ENCODE measurements at regions not wholly inside any gene's neighbourhood (a gene's known extent, or its start where the extent isn't known, plus 50 kb on each side); places are given as distances from the start of the nearest gene placed in this dataset.
"Not testable (repeated sequence)": the region's sequence is repeated elsewhere in the genome, so short reads cannot be mapped to it uniquely, and the experiment has no call there.

DNA sequence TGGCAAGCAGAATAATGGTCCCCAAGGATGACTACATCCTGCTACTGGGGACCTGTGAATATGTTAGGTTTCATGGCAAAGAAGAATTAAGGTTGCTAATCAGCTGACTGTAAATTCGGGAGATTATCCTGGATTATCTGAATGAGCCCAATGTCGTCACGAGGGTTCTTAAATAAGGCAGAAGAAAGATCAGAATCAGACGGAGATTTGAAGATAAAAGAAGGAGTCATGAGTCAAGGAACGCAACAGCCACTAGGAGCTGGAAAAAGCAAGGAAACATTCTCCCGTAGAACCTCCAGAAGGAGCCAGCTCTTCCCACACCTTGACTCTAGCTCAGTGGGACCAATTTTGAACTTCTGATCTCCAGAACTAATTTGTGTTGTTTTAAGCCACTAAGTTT is 82.9 kb upstream of the APBB1IP start:
- no peak for DNase-seq

- no peak for DNase-seq
These were observed 80.9 kb upstream of the APBB1IP start for GRCh38 chr10:26357203-26357602.

GRCh38 chr10:26358071-26358470 is 80.1 kb upstream of the APBB1IP start:
- no peak for DNase-seq

- no peak for DNase-seq
These were observed 78.5 kb upstream of the APBB1IP start for GRCh38 chr10:26359670-26360069.

- no peak for DNase-seq
These were observed 76.8 kb upstream of the APBB1IP start for GRCh38 chr10:26361351-26361750.

DNA sequence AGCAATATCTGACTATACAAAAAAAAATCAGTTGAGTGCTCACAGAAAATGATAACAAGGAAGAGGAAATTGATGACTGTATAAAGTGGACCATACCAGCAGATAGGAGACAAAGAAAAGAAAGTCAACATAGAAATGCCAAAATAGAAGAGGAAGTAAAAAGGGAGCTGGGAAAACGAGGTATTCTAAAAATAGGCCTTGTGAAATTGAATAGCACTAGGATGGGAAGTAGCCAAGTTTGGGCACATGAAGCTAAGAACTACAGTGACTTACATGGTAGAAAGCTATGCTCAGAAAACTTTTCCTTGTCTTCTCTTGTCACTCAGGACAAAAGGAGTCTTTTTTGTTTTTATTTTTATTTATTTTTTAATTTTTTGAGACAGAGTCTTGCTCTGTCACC is 76.2 kb upstream of the APBB1IP start:
- no peak for DNase-seq

GRCh38 chr10:26365681-26366358 is 72.3 kb upstream of the APBB1IP start:
- no peak for DNase-seq

DNA sequence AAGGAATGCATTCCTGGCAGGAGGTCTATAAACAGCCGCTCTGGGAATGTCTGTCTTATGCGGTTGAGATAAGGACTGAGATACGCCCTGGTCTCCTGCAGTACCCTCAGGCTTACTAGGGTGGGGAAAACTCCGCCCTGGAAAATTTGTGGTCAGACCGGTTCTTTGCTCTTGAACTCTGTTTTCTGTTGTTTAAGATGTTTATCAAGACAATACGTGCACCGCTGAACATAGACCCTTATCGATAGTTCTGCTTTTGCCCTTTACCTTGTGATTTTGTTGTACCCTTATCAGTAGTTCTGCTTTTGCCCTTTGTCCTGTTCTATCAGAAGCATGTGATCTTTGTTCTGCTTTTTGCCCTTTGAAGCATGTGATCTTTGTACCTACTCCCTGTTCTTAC is 71.1 kb upstream of the APBB1IP start:
- not testable (repeated sequence) for DNase-seq

- DNase-seq: peak; percentile 14
These were observed 70.4 kb upstream of the APBB1IP start for GRCh38 chr10:26367771-26368170.

- DNase-seq: no peak
These were observed 69.7 kb upstream of the APBB1IP start for GRCh38 chr10:26368463-26368862.

DNA sequence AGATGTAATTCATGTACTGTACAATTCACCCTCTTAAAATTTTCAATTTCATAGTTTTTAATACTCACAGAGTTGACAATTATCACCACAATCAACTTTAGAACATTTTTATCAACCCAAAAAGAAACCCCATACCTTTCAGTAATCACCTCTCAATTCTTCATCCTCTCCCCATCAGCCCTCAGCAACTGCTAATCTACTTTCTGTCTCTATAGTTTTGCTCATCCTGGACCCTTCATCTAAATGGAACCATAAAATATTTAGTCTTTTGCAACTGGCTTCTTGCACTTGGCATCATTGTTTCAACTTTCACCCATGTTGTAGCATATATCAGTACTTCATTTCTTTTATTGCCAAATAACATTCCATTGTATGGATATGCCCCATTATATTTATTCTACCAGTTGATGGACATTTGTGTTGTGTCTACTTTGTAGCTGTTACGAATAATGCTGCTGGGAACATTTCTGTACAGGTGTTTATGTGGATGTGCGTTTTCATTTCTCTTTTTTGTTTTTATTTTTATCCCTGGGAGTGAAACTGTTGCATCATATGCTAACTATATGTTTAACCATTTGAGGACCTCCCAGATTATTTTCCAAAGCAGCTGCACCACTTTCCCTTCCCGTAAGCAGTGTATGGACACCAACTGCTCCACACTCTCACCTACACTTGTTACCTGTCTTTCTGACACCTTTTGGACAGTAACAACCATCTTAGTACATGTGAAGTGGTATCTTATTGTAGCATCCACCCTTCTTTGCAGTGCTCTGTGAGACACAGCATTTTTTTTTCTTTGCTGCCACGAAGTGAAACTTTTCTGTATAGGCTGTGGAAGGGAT is 65.4 kb upstream of the APBB1IP start:
- DNase-seq: no peak

DNA sequence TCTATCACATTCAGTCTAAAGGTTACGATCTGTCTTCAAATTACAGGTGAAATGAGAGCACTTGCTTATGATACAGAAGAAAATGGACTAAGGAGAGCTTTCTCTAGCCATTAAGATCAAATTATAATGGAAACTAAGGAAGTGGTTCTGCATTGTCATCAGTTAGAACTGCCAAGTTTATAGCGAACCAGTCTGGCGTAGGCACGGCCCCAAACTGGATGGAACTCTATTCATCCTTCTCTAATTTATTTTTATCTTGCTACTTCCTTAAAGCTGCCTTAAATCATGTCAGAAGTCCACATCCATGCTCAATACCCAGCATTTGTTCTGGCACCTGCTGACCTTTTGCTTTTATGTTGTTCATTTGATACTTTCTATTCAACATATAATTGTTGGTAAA is 63.7 kb upstream of the APBB1IP start:
- no peak for DNase-seq

- not testable (repeated sequence) for DNase-seq
These were observed 60.8 kb upstream of the APBB1IP start for GRCh38 chr10:26377224-26377810.

- DNase-seq: no peak
These were observed 59.3 kb upstream of the APBB1IP start for GRCh38 chr10:26378861-26379294.

GRCh38 chr10:26380815-26381214 is 57.3 kb upstream of the APBB1IP start:
- DNase-seq: no peak

DNA sequence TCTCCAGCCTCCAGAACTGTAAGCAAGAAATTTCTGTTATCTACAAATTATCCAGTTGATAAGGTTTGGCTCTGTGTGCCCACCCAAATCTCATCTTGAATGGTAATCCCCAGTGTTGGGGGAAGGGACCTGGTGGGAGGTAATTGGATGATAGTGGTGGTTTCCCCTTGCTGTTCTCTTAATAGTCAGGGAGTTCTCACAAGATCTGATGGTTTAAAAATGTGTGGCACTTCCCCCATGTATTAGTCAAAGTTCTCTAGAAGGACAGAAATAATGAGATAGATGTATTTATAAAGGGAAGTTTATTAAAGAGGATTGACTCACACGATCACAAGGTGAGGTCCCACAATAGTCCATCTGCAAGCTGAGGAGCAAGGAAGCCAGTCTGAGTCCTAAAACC is 56.2 kb upstream of the APBB1IP start:
- DNase-seq: no peak

DNA sequence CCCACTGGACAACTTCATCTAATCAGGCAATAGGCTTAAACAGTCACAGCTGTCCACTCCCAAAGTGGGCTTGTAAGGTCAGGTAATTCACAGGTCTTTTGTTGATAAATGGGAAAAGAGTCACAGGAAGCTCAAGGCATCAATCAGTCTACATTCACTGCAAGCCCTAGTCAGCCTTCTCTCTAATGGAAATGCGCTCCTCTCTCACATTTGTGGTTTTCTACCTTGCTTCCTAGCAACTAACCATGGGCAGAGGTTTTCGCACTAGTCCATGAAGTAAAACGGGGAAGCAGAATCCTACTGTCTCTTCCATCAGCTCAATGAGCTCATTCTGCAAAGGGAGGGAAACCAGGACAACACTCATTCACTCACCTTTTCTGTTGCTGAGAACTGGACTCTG is 53.5 kb upstream of the APBB1IP start:
- no peak for DNase-seq

DNA sequence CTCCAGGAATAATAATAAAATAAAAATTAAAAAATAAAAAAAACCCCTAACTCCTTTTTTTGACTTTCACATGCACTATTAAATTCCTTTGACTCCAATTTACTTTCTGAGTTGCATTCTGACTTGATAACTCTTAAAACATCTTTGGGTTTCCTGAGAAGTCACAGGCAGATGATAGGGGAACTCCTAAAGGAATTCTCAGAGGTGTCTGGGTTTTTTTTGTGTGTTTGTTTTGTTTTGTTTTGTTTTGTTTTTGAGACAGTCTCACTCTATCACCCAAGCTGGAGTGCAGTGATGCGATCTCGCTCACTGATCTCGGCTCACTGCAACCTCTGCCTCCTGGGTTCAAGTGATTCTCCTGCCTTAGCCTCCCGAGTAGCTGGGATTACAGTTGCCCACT is 52.7 kb upstream of the APBB1IP start:
- DNase-seq: no peak

DNA sequence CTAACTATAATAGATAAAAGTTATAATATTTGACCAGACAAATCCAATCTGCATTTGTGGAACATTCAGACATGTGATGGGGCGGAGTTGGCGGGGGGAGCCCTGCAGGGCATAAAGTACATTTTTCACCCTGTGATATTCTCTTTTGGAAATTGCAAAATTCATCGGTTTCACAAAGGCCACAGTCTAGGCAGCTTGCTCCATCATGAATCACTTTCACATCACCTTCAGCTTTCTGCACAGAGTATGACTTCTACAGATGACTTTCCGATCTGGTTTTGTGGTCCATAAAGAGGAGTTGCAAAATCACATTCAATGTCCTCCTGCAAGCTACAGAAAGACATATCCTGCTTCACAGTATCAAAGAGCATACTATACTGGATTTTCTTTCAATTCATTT is 51.4 kb upstream of the APBB1IP start:
- DNase-seq: no peak
